Hematopoietic multipotent progenitor cell treated with erythropoietin and hydrocortisone succinate and interleukin-3 and kit ligand, for 8 days (in vitro differentiated cells): ENCODE measurements at regions not wholly inside any gene's neighbourhood (a gene's known extent, or its start where the extent isn't known, plus 50 kb on each side); places are given as distances from the start of the nearest gene placed in this dataset.

ENCODE experiments used
- DNase-seq: peaks from one replicate; pipeline ENCODE4 v3.0.0-alpha.2; 2015

GRCh38 chr7:38002689-38003088 is 82.2 kb downstream of the EPDR1 start:
- no peak for DNase-seq

- DNase-seq: no peak
These were observed 86.1 kb downstream of the EPDR1 start for GRCh38 chr7:38006559-38006958.

- no peak for DNase-seq
These were observed 86.7 kb downstream of the EPDR1 start for GRCh38 chr7:38007096-38007495.

- no peak for DNase-seq
These were observed 92.8 kb downstream of the EPDR1 start for GRCh38 chr7:38013246-38013645.

GRCh38 chr7:38016567-38016966 is 96.1 kb downstream of the EPDR1 start:
- no peak for DNase-seq

GRCh38 chr7:38017320-38017719 is 96.9 kb downstream of the EPDR1 start:
- DNase-seq: no peak

- no peak for DNase-seq
These were observed 99.8 kb downstream of the EPDR1 start for GRCh38 chr7:38020121-38020785.

- DNase-seq: no peak
These were observed 101.5 kb downstream of the EPDR1 start for GRCh38 chr7:38021892-38022291.

- DNase-seq: no peak
These were observed 105.4 kb downstream of the EPDR1 start for GRCh38 chr7:38025815-38026214.

GRCh38 chr7:38027884-38028455 is 107.5 kb downstream of the EPDR1 start:
- no peak for DNase-seq

GRCh38 chr7:38034062-38034908 is 113.8 kb downstream of the EPDR1 start:
- DNase-seq: no peak

GRCh38 chr7:38040831-38041230 is 120.4 kb downstream of the EPDR1 start:
- no peak for DNase-seq

- no peak for DNase-seq
These were observed 128.4 kb upstream of the STARD3NL start for GRCh38 chr7:38049679-38050078.

GRCh38 chr7:38051311-38051710 is 126.7 kb upstream of the STARD3NL start:
- DNase-seq: no peak

GRCh38 chr7:38051786-38052185 is 126.3 kb upstream of the STARD3NL start:
- no peak for DNase-seq

- peak; percentile 69 for DNase-seq
These were observed 125.3 kb upstream of the STARD3NL start for GRCh38 chr7:38052786-38053185.

GRCh38 chr7:38054199-38054598 is 123.8 kb upstream of the STARD3NL start:
- DNase-seq: no peak

- no peak for DNase-seq
These were observed 120.2 kb upstream of the STARD3NL start for GRCh38 chr7:38057829-38058228.

GRCh38 chr7:38060116-38060515 is 117.9 kb upstream of the STARD3NL start:
- no peak for DNase-seq

GRCh38 chr7:38060637-38061036 is 117.4 kb upstream of the STARD3NL start:
- no peak for DNase-seq

- no peak for DNase-seq
These were observed 111.7 kb upstream of the STARD3NL start for GRCh38 chr7:38066391-38066790.

GRCh38 chr7:38068461-38068860 is 109.6 kb upstream of the STARD3NL start:
- DNase-seq: no peak

GRCh38 chr7:38069052-38069451 is 109.0 kb upstream of the STARD3NL start:
- DNase-seq: no peak

- DNase-seq: peak; percentile 50
These were observed 107.3 kb upstream of the STARD3NL start for GRCh38 chr7:38070718-38071117.
